Type B pancreatic cell (in vitro differentiated cells): ENCODE measurements at regions not wholly inside any gene's neighbourhood (a gene's known extent, or its start where the extent isn't known, plus 50 kb on each side); places are given as distances from the start of the nearest gene placed in this dataset.

Experiments
- DNase-seq: peaks from one replicate; pipeline ENCODE4 v3.0.0; 2021; ENCODE audit warnings: mixed read lengths; ENCODE audit not compliant: unreplicated experiment; ENCODE audit errors: extremely low spot score
- H3K27ac Mint-ChIP-seq: 2 replicates; pipeline ENCODE4 v1.8.0; 2021; ENCODE audit warnings: mild to moderate bottlenecking, mixed read lengths
- H3K27me3 Mint-ChIP-seq: 2 replicates; pipeline ENCODE4 v1.8.0; 2021; ENCODE audit warnings: mixed read lengths
- H3K36me3 Mint-ChIP-seq: 2 replicates; pipeline ENCODE4 v1.8.0; 2021; ENCODE audit warnings: mixed read lengths
- H3K4me1 Mint-ChIP-seq: one replicate; pipeline ENCODE4 v1.8.0; 2021; ENCODE audit warnings: mixed read lengths; ENCODE audit not compliant: unreplicated experiment
- H3K4me3 Mint-ChIP-seq: 2 replicates; pipeline ENCODE4 v1.8.0; 2021; ENCODE audit warnings: mild to moderate bottlenecking, mixed read lengths
- H3K9me3 Mint-ChIP-seq: 2 replicates; pipeline ENCODE4 v1.8.0; 2021; ENCODE audit warnings: mixed read lengths
- TF ChIP-seq, protein P1 (sequence below): fragments of 200-600 bp; sonication (generic); conservative IDR thresholded peaks from 2 replicates; pipeline ENCODE4 v1.5.0; 2021; ENCODE audit warnings: antibody characterized with exemption, mild to moderate bottlenecking

DNA sequence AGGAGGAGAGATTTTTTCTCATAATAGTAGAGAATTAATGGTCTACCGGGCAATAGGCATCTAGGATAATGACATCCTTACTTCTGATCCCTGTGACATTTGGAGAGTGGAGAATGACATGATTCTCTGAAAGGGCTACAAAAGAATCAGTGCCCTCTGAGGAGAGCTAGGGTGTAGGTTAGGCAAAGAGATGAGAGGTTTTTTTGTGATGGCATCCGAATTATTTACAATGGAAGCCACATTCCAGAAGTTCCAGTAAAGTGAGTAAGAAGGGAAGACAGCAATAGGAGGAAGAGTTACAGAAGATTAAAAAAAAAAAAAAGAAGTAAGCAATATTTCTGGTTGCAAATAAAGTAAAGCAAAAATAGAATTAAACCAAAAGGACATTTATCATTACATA is 478.0 kb downstream of the RMST start:
- H3K27me3 Mint-ChIP-seq = peaks cover 7% of the 10 kb centered on the region
- TF ChIP-seq, protein P1, sequence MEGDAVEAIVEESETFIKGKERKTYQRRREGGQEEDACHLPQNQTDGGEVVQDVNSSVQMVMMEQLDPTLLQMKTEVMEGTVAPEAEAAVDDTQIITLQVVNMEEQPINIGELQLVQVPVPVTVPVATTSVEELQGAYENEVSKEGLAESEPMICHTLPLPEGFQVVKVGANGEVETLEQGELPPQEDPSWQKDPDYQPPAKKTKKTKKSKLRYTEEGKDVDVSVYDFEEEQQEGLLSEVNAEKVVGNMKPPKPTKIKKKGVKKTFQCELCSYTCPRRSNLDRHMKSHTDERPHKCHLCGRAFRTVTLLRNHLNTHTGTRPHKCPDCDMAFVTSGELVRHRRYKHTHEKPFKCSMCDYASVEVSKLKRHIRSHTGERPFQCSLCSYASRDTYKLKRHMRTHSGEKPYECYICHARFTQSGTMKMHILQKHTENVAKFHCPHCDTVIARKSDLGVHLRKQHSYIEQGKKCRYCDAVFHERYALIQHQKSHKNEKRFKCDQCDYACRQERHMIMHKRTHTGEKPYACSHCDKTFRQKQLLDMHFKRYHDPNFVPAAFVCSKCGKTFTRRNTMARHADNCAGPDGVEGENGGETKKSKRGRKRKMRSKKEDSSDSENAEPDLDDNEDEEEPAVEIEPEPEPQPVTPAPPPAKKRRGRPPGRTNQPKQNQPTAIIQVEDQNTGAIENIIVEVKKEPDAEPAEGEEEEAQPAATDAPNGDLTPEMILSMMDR = no peak
- H3K36me3 Mint-ChIP-seq = no peaks in the 10 kb centered on the region
- H3K4me1 Mint-ChIP-seq = peaks cover 14% of the 10 kb centered on the region
- DNase-seq = no peak
- no peak overlapping the region for H3K27ac Mint-ChIP-seq
- H3K4me3 Mint-ChIP-seq = no peak overlapping the region
- no peaks in the 10 kb centered on the region for H3K9me3 Mint-ChIP-seq

DNA sequence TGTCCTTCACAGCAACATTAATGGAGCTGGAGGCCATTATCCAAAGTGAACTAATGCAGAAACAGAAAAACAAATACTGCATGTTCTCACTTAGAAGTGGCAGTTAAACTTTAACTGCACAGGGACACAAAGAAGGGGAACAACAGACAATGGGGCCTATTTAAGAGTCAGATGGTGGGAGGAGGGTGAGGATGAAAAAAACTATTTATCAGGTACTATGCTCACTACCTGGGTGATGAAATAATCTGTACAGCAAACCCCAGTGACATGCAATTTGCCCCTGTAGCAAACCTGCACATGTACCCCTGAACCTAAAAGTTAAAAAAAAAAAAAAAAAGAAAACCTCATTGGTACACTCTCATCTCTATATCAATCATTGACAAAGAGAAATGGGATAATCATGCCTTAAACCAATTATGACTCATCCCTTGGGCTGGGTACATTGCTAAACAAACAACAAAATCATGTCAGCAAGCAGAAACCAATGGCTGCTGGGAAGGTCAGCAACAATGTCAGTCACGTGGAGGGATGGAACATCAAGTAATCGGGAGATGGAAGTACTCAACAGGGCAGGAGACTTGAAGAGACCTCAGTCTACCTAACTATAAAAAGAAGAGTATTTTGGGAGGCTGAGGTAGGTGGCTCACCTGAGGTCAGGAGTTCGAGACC is 479.2 kb downstream of the RMST start:
- Mint-ChIP-seq H3K36me3 (no peaks in the 10 kb centered on the region), H3K4me1 (peaks cover 14% of the 10 kb centered on the region), H3K27ac (no peak overlapping the region), H3K27me3 (peaks cover 4% of the 10 kb centered on the region), H3K4me3 (no peak overlapping the region), H3K9me3 (peaks cover 2% of the 10 kb centered on the region)
- TF ChIP-seq, protein P1 = no peak
- no peak for DNase-seq

DNA sequence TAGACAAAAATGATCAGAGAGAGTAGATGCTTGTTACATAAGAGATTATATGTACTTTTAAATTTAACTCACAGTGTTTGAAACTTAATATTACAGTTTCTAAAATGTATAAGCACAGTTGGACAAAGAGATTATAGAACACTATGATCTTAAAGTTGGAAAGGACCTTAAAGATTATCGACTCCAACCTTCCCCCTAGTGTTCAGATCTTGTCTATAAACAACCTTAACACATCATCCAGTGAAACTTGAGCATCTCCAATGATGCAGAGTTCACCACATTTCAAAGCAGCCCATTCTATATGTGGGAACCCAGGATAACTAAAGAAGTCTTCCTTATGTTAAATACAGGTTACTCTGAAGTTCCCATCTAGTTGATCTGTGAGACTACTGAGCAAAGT is 480.8 kb downstream of the RMST start:
- Mint-ChIP-seq H3K4me1 (peaks cover 14% of the 10 kb centered on the region), H3K36me3 (no peaks in the 10 kb centered on the region), H3K27ac (no peak overlapping the region), H3K4me3 (no peak overlapping the region), H3K9me3 (peaks cover 7% of the 10 kb centered on the region), H3K27me3 (no peaks in the 10 kb centered on the region)
- no peak for DNase-seq
- TF ChIP-seq, protein P1 = peak; percentile 47

DNA sequence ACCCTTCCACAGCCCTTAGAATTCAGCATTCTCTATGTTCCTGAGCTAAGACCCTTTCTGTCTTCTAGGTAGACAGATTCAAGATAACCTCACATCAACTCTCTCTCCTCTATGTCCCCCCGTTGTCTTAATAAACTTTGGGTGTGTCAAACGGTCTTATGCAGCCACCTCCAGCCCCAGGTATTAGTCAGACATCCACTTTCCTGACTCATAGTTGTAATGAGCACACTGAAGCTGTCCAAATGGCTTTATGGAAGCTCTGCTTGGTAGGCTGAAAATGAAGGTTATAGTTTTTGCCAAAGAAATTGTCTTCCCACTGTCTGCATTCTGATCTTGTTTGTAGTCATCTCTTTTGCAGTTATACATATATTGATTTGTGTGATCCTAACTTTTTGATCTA is 482.0 kb downstream of the RMST start:
- peaks cover 13% of the 10 kb centered on the region for H3K9me3 Mint-ChIP-seq
- no peaks in the 10 kb centered on the region for H3K36me3 Mint-ChIP-seq
- H3K4me1 Mint-ChIP-seq = peaks cover 14% of the 10 kb centered on the region
- no peak for DNase-seq
- no peak overlapping the region for H3K4me3 Mint-ChIP-seq
- TF ChIP-seq, protein P1 = no peak
- no peak overlapping the region for H3K27ac Mint-ChIP-seq
- no peaks in the 10 kb centered on the region for H3K27me3 Mint-ChIP-seq

DNA sequence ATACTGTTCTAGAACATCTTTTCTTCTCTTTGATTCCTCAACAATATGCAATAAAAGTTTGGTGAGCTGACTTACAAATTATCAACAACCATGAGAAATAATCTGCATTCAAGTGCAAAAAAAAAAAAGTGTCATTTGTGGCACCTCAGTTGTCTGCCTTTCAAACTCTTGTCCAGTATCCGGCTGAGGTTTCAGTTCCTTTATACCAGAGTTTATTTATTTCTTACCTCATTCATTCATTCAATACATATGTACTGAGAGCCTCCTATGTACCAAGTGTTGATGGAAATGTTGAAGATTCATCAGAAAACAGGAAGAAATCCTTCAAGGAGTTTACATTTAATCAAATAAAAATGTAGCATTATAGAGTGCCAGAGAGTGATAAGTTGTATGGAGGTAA is 484.1 kb downstream of the RMST start:
- no peak overlapping the region for H3K27ac Mint-ChIP-seq
- H3K9me3 Mint-ChIP-seq = peaks cover 13% of the 10 kb centered on the region
- H3K27me3 Mint-ChIP-seq = no peaks in the 10 kb centered on the region
- DNase-seq = no peak
- peaks cover 6% of the 10 kb centered on the region for H3K4me1 Mint-ChIP-seq
- H3K4me3 Mint-ChIP-seq = no peak overlapping the region
- TF ChIP-seq, protein P1 = no peak
- H3K36me3 Mint-ChIP-seq = no peaks in the 10 kb centered on the region

DNA sequence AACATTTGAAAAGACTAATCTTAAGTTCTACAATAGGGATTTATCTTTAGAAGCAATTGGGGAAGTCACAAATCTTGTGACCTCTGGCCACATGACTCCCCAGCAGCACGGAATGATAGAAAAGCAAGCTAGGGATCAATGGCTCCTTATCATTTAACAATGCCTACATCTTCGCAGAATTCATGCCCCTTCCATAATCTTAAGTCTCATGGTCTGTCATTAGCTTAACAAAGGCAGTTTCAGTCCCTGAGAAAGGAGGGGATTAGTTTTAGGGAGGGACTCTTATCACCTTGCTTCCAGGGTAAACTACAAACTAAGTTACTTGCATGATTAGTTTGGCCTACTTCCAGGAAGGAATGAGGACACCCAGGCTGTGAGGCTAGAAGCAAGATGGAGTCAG is 486.0 kb downstream of the RMST start:
- no peak overlapping the region for H3K4me3 Mint-ChIP-seq
- DNase-seq = no peak

More for the DNA sequence above, 486.0 kb downstream of the RMST start:
- no peaks in the 10 kb centered on the region for H3K27me3 Mint-ChIP-seq
- no peaks in the 10 kb centered on the region for H3K4me1 Mint-ChIP-seq
- no peak overlapping the region for H3K27ac Mint-ChIP-seq
- TF ChIP-seq, protein P1 = no peak
- no peaks in the 10 kb centered on the region for H3K36me3 Mint-ChIP-seq
- H3K9me3 Mint-ChIP-seq = peaks cover 13% of the 10 kb centered on the region
